Stimulated activated CD8-positive, alpha-beta memory T cell treated with anti-CD3 and anti-CD28 coated beads, Interleukin-4, amount 100 ng/mL, for 48 hours (primary cell): ENCODE measurements at regions not wholly inside any gene's neighbourhood (a gene's known extent, or its start where the extent isn't known, plus 50 kb on each side); places are given as distances from the start of the nearest gene placed in this dataset.
"Not testable (repeated sequence)": the region's sequence is repeated elsewhere in the genome, so short reads cannot be mapped to it uniquely, and the experiment has no call there.

Experiments used
- DNase-seq: peaks from one replicate; pipeline ENCODE4 v3.0.0-alpha.2; 2020

- DNase-seq = peak; percentile 15
Observed at GRCh38 chr6:170006071-170006899, 254.9 kb downstream of the ERMARD start.

- DNase-seq = no peak
Observed at GRCh38 chr6:170005665-170006064, 254.2 kb downstream of the ERMARD start.

GRCh38 chr6:170004585-170005210, 253.3 kb downstream of the ERMARD start:
- peak; percentile 8 for DNase-seq

- no peak for DNase-seq
Observed at GRCh38 chr6:170003451-170004160, 252.2 kb downstream of the ERMARD start.

- peak; percentile 23 for DNase-seq
Observed at GRCh38 chr6:170003027-170003426, 251.6 kb downstream of the ERMARD start.

- not testable (repeated sequence) for DNase-seq
Observed at GRCh38 chr6:170001782-170002181, 250.4 kb downstream of the ERMARD start.

- DNase-seq = peak; percentile 10
Observed at GRCh38 chr6:170000071-170000843, 248.8 kb downstream of the ERMARD start.

- no peak for DNase-seq
Observed at GRCh38 chr6:169999367-169999766, 247.9 kb downstream of the ERMARD start.

GRCh38 chr6:169998457-169998856, 247.0 kb downstream of the ERMARD start:
- peak; percentile 11 for DNase-seq

GRCh38 chr6:169997930-169998218, 246.5 kb downstream of the ERMARD start:
- DNase-seq = peak; percentile 19

GRCh38 chr6:169997187-169997929, 245.9 kb downstream of the ERMARD start:
- DNase-seq = peak; percentile 5

- no peak for DNase-seq
Observed at GRCh38 chr6:169996378-169997051, 245.1 kb downstream of the ERMARD start.

GRCh38 chr6:169994739-169995138, 243.3 kb downstream of the ERMARD start:
- no peak for DNase-seq

- peak; percentile 17 for DNase-seq
Observed at GRCh38 chr6:169993861-169994481, 242.5 kb downstream of the ERMARD start.

GRCh38 chr6:169991913-169992312, 240.5 kb downstream of the ERMARD start:
- DNase-seq = peak; percentile 18

GRCh38 chr6:169991031-169991390, 239.6 kb downstream of the ERMARD start:
- DNase-seq = no peak

GRCh38 chr6:169990095-169991030, 238.9 kb downstream of the ERMARD start:
- peak; percentile 68 for DNase-seq

- DNase-seq = no peak
Observed at GRCh38 chr6:169989594-169989993, 238.2 kb downstream of the ERMARD start.

- DNase-seq = no peak
Observed at GRCh38 chr6:169988769-169989550, 237.5 kb downstream of the ERMARD start.
